Transverse colon (tissue), 4 donors: ENCODE measurements at regions not wholly inside any gene's neighbourhood (a gene's known extent, or its start where the extent isn't known, plus 50 kb on each side); places are given as distances from the start of the nearest gene placed in this dataset.

ENCODE experiments used
- DNase-seq: peaks from one replicate; pipeline ENCODE4 v3.0.0-alpha.2; 2019
- H3K27ac ChIP-seq, 4 donors: fragments of 200-600 bp; sonication (generic); 2 replicates each; pipeline ENCODE4 v1.5.1; 2016 to 2018; ENCODE audit warnings: inconsistent platforms in 4 of 4
- H3K27me3 ChIP-seq: fragments of 200-600 bp; sonication (generic); 2 replicates; pipeline ENCODE4 v1.5.1; 2017; ENCODE audit warnings: inconsistent platforms
- H3K36me3 ChIP-seq, 4 donors: fragments of 200-600 bp; sonication (generic); 2 replicates each; pipeline ENCODE4 v1.5.1; 2017 to 2019; ENCODE audit warnings: inconsistent platforms in 4 of 4
- H3K4me1 ChIP-seq, 4 donors: fragments of 200-600 bp; sonication (generic); 2 replicates each; pipeline ENCODE4 v1.5.1; 2017 to 2020; ENCODE audit warnings: inconsistent platforms in 4 of 4
- H3K4me3 ChIP-seq, 4 donors: fragments of 200-600 bp; sonication (generic); 1 replicate in 1 of 4; 2 replicates in 3 of 4; pipeline versions ENCODE4 v1.5.1 to v1.6.1; 2017 to 2019; ENCODE audit warnings: inconsistent platforms in 4 of 4
- H3K9me3 ChIP-seq, 2 donors: fragments of 200-600 bp; sonication (generic); 2 replicates each; pipeline ENCODE4 v1.5.1; 2017 to 2019; ENCODE audit warnings: inconsistent platforms in 2 of 2
- EP300 ChIP-seq: sonication (generic); formaldehyde crosslinking; IDR thresholded peaks from one replicate; pipeline ENCODE4 v1.6.1; 2017; ENCODE audit warnings: antibody characterized with exemption, low read depth
- POLR2A ChIP-seq: fragments of 450-650 bp; IDR thresholded peaks from one replicate; pipeline ENCODE4 v1.6.1; 2016; ENCODE audit warnings: antibody characterized with exemption, mild to moderate bottlenecking, moderate library complexity
- POLR2AphosphoS5 ChIP-seq, 3 donors: sonication (generic); formaldehyde crosslinking; IDR thresholded peaks; one replicate each; pipeline ENCODE4 v1.6.1; 2016; ENCODE audit warnings: antibody characterized with exemption in 3 of 3
- WGBS, 2 donors: methylation state at CpG; one replicate each; pipeline ENCODE4 v1.1.5; 2018; ENCODE audit warnings: low coverage in 1 of 2; 5-methylcytosine and 5-hydroxymethylcytosine counted together
- in situ Hi-C, 4 donors: fragments of 200-750 bp; cut with MboI; loops; one replicate each; pipeline versions ENCODE4 v1.15.0 to v1.15.1; 2017; ENCODE audit warnings: low sequenced_read_pairs in 3 of 4, low pct_ligation_motif_present in 1 of 4, low pct_unique_long_range_greater_than_20kb in 1 of 4
- intact Hi-C: fragments of 100-400 bp; cut with DNase I; formaldehyde crosslinking; loops from one replicate; pipeline ENCODE4 v1.15.1; 2023; ENCODE audit warnings: low total_unique reads
- TF ChIP-seq, protein P1 (sequence below), 5 experiments: fragments of 200-600 bp in 3 of 5; fragments of 450-650 bp in 2 of 5; sonication (generic) in 3 of 5; IDR thresholded peaks; 1 replicate in 2 of 5; 2 replicates in 3 of 5; pipeline ENCODE4 v1.5.1; 2016 to 2017; ENCODE audit warnings: antibody characterized with exemption in 5 of 5, inconsistent platforms in 3 of 5, mild to moderate bottlenecking in 2 of 5, moderate library complexity in 1 of 5

DNA sequence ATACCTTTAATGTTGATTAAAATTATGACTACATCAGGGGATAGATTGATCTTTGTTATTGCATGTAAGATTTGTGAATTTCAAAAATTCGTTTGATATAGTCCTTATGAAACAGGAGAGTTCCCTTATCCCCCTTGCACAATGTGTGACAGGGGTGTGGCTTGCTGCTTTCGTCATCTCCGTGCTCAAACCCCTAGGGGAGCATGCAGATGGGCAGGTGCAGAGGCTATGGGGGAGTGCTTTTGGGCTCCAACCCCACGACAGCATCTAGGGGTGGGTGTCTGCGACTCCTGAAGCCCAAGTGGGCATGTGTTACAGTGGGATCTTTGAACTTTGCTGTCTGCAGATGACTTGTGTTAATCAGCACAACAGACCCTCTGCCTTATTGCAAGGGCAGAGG, 360.1 kb upstream of the GOLIM4 start:
- H3K36me3 ChIP-seq, result no peaks in the 10 kb centered on the region
- no peaks in the 10 kb centered on the region for H3K4me1 ChIP-seq
- in situ Hi-C loops, result loop anchor here in 2 of 4 donors (25.0 kb wide), 1 partner anchor 244 kb away; no protein-coding TSS in a partner anchor
- DNase-seq, result no peak
- no peak for TF ChIP-seq POLR2A
- TF ChIP-seq, protein P1, sequence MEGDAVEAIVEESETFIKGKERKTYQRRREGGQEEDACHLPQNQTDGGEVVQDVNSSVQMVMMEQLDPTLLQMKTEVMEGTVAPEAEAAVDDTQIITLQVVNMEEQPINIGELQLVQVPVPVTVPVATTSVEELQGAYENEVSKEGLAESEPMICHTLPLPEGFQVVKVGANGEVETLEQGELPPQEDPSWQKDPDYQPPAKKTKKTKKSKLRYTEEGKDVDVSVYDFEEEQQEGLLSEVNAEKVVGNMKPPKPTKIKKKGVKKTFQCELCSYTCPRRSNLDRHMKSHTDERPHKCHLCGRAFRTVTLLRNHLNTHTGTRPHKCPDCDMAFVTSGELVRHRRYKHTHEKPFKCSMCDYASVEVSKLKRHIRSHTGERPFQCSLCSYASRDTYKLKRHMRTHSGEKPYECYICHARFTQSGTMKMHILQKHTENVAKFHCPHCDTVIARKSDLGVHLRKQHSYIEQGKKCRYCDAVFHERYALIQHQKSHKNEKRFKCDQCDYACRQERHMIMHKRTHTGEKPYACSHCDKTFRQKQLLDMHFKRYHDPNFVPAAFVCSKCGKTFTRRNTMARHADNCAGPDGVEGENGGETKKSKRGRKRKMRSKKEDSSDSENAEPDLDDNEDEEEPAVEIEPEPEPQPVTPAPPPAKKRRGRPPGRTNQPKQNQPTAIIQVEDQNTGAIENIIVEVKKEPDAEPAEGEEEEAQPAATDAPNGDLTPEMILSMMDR (IDR thresholded peaks at IDR 0.05), result no peak
- TF ChIP-seq POLR2AphosphoS5 (IDR thresholded peaks at IDR 0.05), result no peak
- no peak for TF ChIP-seq EP300
- intact Hi-C loops, result no loop called here
- H3K9me3 ChIP-seq, result no peaks in the 10 kb centered on the region
- 14 to 57% methylated on average over 1 to 5 of the region's 5 CpGs for WGBS, 2 donors
- no peaks in the 10 kb centered on the region for H3K27me3 ChIP-seq
- no peak overlapping the region for H3K27ac ChIP-seq
- no peak overlapping the region for H3K4me3 ChIP-seq

DNA sequence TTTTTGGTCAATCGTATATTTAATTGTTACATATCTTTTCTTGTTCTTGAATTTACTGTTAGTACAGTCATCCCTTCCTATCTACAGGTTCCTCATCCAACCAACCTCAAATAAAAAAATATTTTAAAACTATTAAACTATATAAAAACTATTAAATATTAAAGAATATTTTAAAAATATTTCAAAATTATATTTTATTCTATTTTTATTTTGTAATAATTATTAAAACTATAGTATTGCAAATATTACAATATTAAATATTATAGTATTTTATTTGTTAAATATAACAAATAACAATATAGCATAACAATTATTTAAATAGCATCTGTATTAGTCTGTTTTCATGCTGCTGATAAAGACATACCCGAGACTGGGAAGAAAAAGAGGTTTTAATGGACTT, 357.9 kb upstream of the GOLIM4 start:
- in situ Hi-C loops, result loop anchor here in 2 of 4 donors (25.0 kb wide), 1 partner anchor 241 kb away; no protein-coding TSS in a partner anchor
- DNase-seq, result no peak

DNA sequence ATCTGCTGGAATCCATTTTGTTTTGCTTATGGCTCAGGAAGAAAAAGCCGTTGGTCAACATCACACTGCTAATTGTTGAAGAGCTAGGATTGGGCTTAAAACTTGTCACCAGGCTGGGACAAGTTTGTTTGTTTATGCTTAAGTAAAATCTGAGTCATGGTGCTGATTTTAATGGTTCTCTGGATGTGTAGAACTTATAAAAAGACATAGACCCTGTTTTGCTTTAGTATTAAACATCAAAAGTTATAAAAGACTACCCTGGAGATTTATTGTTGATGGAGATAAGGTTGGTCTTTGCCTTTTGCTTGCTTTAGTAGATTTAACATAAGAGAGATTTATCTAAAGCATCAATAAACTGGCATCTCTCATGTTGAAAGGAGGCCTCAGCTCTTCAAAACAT, 348.2 kb upstream of the GOLIM4 start:
- TF ChIP-seq, protein P1 (IDR thresholded peaks at IDR 0.05), result no peak
- TF ChIP-seq POLR2A (no peak), EP300 (no peak), POLR2AphosphoS5 (IDR thresholded peaks at IDR 0.05) (no peak)
- H3K4me1 ChIP-seq, result no peaks in the 10 kb centered on the region
- H3K9me3 ChIP-seq, result no peaks in the 10 kb centered on the region
- WGBS, 2 donors, result 25 to 61% methylated on average over 1 of the region's 1 CpG
- no peak for DNase-seq
- intact Hi-C loops, result no loop called here
- in situ Hi-C loops, result no loop called here
- no peaks in the 10 kb centered on the region for H3K27me3 ChIP-seq
- no peak overlapping the region for H3K27ac ChIP-seq
- no peak overlapping the region for H3K4me3 ChIP-seq
- H3K36me3 ChIP-seq, result no peaks in the 10 kb centered on the region

More for the DNA sequence above, 357.9 kb upstream of the GOLIM4 start:
- Histone ChIP-seq H3K27me3 (no peaks in the 10 kb centered on the region), H3K4me1 (no peaks in the 10 kb centered on the region), H3K9me3 (no peaks in the 10 kb centered on the region), H3K36me3 (no peaks in the 10 kb centered on the region), H3K27ac (no peak overlapping the region), H3K4me3 (no peak overlapping the region)
- intact Hi-C loops, result no loop called here
- TF ChIP-seq EP300 (no peak), POLR2A (no peak), POLR2AphosphoS5 (IDR thresholded peaks at IDR 0.05) (no peak)
- TF ChIP-seq, protein P1 (IDR thresholded peaks at IDR 0.05), result no peak
- WGBS, 2 donors, result 77 to 86% methylated on average over 2 of the region's 2 CpGs

DNA sequence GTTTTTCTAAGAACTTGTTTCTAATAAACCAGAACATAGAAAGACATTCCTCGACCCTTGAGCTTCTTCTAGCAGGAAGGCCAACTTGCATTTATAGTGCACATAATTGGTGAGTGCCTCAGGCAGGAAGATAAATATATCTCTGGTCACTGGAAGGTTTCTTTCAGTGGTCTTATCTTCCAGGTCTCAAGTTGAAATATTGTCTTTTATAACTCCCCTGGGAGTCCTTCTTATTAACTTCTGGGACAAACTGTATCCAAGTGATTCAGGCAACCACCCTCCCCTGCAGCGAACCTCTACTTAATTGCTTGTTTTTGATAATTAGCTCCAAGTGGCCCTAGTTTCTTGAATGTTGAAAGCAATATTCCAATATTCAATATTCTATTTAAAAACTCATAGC, 346.8 kb upstream of the GOLIM4 start:
- no peak overlapping the region for H3K4me3 ChIP-seq
- no peak overlapping the region for H3K27ac ChIP-seq
- no peaks in the 10 kb centered on the region for H3K4me1 ChIP-seq
- TF ChIP-seq POLR2A, result no peak
- TF ChIP-seq, protein P1 (IDR thresholded peaks at IDR 0.05), result no peak
- no peak for TF ChIP-seq POLR2AphosphoS5 (IDR thresholded peaks at IDR 0.05)
- intact Hi-C loops (no loop called here), in situ Hi-C loops (no loop called here)
- H3K9me3 ChIP-seq, result no peaks in the 10 kb centered on the region
- H3K36me3 ChIP-seq, result no peaks in the 10 kb centered on the region
- 40 to 52% methylated on average over 1 to 2 of the region's 2 CpGs for WGBS, 2 donors
- no peaks in the 10 kb centered on the region for H3K27me3 ChIP-seq
- DNase-seq, result no peak
